Mammary epithelial cell (primary cell): ENCODE measurements at regions not wholly inside any gene's neighbourhood (a gene's known extent, or its start where the extent isn't known, plus 50 kb on each side); places are given as distances from the start of the nearest gene placed in this dataset.

Source experiments
- EZH2 ChIP-seq: IDR thresholded peaks from 2 replicates; pipeline ENCODE4 v1.6.1; 2012; ENCODE audit warnings: low read length, inconsistent platforms, borderline replicate concordance
- TF ChIP-seq, protein P1 (sequence below), 2 donors: IDR thresholded peaks in 1 of 2; conservative IDR thresholded peaks in 1 of 2; 2 replicates each; pipeline ENCODE4 v1.5.1; 2011 to 2012; ENCODE audit warnings: inconsistent platforms in 2 of 2, low read length in 2 of 2, mild to moderate bottlenecking in 2 of 2, control low read depth in 1 of 2, low read depth in 1 of 2; ENCODE audit not compliant: insufficient read depth in 1 of 2; ENCODE audit errors: extremely low read depth in 1 of 2

GRCh38 chr2:129721236-129721635 is 258.2 kb upstream of the RAB6C start:
- TF ChIP-seq, protein P1, sequence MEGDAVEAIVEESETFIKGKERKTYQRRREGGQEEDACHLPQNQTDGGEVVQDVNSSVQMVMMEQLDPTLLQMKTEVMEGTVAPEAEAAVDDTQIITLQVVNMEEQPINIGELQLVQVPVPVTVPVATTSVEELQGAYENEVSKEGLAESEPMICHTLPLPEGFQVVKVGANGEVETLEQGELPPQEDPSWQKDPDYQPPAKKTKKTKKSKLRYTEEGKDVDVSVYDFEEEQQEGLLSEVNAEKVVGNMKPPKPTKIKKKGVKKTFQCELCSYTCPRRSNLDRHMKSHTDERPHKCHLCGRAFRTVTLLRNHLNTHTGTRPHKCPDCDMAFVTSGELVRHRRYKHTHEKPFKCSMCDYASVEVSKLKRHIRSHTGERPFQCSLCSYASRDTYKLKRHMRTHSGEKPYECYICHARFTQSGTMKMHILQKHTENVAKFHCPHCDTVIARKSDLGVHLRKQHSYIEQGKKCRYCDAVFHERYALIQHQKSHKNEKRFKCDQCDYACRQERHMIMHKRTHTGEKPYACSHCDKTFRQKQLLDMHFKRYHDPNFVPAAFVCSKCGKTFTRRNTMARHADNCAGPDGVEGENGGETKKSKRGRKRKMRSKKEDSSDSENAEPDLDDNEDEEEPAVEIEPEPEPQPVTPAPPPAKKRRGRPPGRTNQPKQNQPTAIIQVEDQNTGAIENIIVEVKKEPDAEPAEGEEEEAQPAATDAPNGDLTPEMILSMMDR (conservative IDR thresholded peaks at IDR 0.05 in 1 of 2, IDR thresholded peaks at IDR 0.05 in 1 of 2; ENCODE audit: extremely low read depth in 1 of 2, insufficient read depth in 1 of 2, low read depth in 1 of 2, low read length in 2 of 2): no peak
- TF ChIP-seq EZH2: no peak
